ENCODE measurements at regions not wholly inside any gene's neighbourhood (a gene's known extent, or its start where the extent isn't known, plus 50 kb on each side); places are given as distances from the start of the nearest gene placed in this dataset.

DNA sequence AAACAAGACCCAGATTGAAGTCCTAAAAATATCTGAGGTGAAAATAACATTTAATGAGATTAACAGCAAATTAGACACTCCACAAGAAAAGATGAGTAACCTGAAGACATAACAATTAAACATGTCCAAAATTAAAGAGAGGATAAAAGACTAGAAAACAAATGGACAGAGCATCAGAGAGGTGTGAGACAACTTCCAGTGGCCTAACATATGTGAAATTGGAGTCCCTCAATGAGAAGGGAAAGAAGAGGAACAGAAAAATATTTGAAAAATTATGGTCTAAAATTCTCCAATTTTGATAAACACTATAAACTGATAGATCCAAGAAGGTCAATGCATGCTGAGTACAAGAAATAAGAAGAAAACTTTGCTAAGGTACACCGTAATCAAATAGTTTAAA is 151.9 kb downstream of the KITLG start:
- in situ Hi-C loops (cut with MboI) (no loop called here), intact Hi-C loops (cut with micrococcal nuclease; ENCODE audit: unreplicated experiment) (no loop called here)
- no peaks in the 10 kb centered on the region for H4K20me1 ChIP-seq (ENCODE audit: control insufficient read depth, insufficient read depth)
- no peaks in the 10 kb centered on the region for H3K79me2 ChIP-seq (ENCODE audit: control insufficient read depth, insufficient read depth, low read length)
- no peak overlapping the region for H2AFZ ChIP-seq (ENCODE audit: control insufficient read depth, low read depth, low read length)
- no peaks in the 10 kb centered on the region for H3K9me3 ChIP-seq (replicated peaks; ENCODE audit: control insufficient read depth, insufficient read depth, low read length)
- ChIA-PET SMC1A (ENCODE audit: uncharacterized antibody, unreplicated experiment) (no interaction called here), CTCF (interaction anchor here (0.6 kb wide), 1 partner anchor 232 kb away, joined by 3 read pairs; no protein-coding TSS in a partner anchor), POLR2A (no interaction called here), RAD21 (ENCODE audit: unreplicated experiment) (no interaction called here)
- no peak for DNase-seq (ENCODE audit: low read depth, low spot score)
- WGBS (ENCODE audit: insufficient coverage, insufficient replicate concordance, low lambda C conversion rate, missing lambda C conversion rate): 86% methylated on average over 1 of the region's 1 CpG
- no peak overlapping the region for H3K9ac ChIP-seq (ENCODE audit: control insufficient read depth, insufficient read depth, low read length)
- no peak overlapping the region for H3K4me2 ChIP-seq (ENCODE audit: control insufficient read depth, insufficient read depth)
- 0 out of 2 replicates have a peak, but pooled peaks cover 5% of the 10 kb centered on the region for H3K4me1 ChIP-seq (ENCODE audit: control insufficient read depth, insufficient read depth, low read length)
- H3K27me3 ChIP-seq (replicated peaks in 1 of 2; ENCODE audit: control insufficient read depth in 2 of 2, insufficient read depth in 2 of 2, low read length in 1 of 2): no peaks in the 10 kb centered on the region
- no peak for TF ChIP-seq HCFC1 (IDR thresholded peaks at IDR 0.05; ENCODE audit: low read length)
- TF ChIP-seq FOXM1 (IDR thresholded peaks at IDR 0.05; ENCODE audit: low read depth, low read length): no peak
- no peak for TF ChIP-seq ATF7 (IDR thresholded peaks at IDR 0.05; ENCODE audit: low read depth)
- no peak for TF ChIP-seq NR2C1 (IDR thresholded peaks at IDR 0.05)
- TF ChIP-seq, protein P1, sequence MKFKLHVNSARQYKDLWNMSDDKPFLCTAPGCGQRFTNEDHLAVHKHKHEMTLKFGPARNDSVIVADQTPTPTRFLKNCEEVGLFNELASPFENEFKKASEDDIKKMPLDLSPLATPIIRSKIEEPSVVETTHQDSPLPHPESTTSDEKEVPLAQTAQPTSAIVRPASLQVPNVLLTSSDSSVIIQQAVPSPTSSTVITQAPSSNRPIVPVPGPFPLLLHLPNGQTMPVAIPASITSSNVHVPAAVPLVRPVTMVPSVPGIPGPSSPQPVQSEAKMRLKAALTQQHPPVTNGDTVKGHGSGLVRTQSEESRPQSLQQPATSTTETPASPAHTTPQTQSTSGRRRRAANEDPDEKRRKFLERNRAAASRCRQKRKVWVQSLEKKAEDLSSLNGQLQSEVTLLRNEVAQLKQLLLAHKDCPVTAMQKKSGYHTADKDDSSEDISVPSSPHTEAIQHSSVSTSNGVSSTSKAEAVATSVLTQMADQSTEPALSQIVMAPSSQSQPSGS (IDR thresholded peaks at IDR 0.05; ENCODE audit: low read length): no peak
- TF ChIP-seq ZNF24 (IDR thresholded peaks at IDR 0.05): no peak
- no peak for TF ChIP-seq MTA2 (IDR thresholded peaks at IDR 0.05; ENCODE audit: low read depth)
- TF ChIP-seq ZNF217 (IDR thresholded peaks at IDR 0.05): no peak
- TF ChIP-seq SREBF1 (IDR thresholded peaks at IDR 0.05; ENCODE audit: low read length): no peak
- TF ChIP-seq TCF7 (IDR thresholded peaks at IDR 0.05; ENCODE audit: borderline replicate concordance): no peak
- TF ChIP-seq, protein P2, sequence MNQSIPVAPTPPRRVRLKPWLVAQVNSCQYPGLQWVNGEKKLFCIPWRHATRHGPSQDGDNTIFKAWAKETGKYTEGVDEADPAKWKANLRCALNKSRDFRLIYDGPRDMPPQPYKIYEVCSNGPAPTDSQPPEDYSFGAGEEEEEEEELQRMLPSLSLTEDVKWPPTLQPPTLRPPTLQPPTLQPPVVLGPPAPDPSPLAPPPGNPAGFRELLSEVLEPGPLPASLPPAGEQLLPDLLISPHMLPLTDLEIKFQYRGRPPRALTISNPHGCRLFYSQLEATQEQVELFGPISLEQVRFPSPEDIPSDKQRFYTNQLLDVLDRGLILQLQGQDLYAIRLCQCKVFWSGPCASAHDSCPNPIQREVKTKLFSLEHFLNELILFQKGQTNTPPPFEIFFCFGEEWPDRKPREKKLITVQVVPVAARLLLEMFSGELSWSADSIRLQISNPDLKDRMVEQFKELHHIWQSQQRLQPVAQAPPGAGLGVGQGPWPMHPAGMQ (IDR thresholded peaks at IDR 0.05; ENCODE audit: borderline replicate concordance): no peak
- TF ChIP-seq, protein P3, sequence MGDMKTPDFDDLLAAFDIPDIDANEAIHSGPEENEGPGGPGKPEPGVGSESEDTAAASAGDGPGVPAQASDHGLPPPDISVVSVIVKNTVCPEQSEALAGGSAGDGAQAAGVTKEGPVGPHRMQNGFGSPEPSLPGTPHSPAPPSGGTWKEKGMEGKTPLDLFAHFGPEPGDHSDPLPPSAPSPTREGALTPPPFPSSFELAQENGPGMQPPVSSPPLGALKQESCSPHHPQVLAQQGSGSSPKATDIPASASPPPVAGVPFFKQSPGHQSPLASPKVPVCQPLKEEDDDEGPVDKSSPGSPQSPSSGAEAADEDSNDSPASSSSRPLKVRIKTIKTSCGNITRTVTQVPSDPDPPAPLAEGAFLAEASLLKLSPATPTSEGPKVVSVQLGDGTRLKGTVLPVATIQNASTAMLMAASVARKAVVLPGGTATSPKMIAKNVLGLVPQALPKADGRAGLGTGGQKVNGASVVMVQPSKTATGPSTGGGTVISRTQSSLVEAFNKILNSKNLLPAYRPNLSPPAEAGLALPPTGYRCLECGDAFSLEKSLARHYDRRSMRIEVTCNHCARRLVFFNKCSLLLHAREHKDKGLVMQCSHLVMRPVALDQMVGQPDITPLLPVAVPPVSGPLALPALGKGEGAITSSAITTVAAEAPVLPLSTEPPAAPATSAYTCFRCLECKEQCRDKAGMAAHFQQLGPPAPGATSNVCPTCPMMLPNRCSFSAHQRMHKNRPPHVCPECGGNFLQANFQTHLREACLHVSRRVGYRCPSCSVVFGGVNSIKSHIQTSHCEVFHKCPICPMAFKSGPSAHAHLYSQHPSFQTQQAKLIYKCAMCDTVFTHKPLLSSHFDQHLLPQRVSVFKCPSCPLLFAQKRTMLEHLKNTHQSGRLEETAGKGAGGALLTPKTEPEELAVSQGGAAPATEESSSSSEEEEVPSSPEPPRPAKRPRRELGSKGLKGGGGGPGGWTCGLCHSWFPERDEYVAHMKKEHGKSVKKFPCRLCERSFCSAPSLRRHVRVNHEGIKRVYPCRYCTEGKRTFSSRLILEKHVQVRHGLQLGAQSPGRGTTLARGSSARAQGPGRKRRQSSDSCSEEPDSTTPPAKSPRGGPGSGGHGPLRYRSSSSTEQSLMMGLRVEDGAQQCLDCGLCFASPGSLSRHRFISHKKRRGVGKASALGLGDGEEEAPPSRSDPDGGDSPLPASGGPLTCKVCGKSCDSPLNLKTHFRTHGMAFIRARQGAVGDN (IDR thresholded peaks at IDR 0.05): no peak
- TF ChIP-seq SREBF2 (IDR thresholded peaks at IDR 0.05; ENCODE audit: low read length): no peak
- TF ChIP-seq MEF2B (IDR thresholded peaks at IDR 0.05; ENCODE audit: partially characterized antibody, poor library complexity, severe bottlenecking): no peak
- TF ChIP-seq TCF3 (IDR thresholded peaks at IDR 0.05; ENCODE audit: borderline replicate concordance, insufficient read depth, low read depth, low read length): no peak
- TF ChIP-seq, protein P4, sequence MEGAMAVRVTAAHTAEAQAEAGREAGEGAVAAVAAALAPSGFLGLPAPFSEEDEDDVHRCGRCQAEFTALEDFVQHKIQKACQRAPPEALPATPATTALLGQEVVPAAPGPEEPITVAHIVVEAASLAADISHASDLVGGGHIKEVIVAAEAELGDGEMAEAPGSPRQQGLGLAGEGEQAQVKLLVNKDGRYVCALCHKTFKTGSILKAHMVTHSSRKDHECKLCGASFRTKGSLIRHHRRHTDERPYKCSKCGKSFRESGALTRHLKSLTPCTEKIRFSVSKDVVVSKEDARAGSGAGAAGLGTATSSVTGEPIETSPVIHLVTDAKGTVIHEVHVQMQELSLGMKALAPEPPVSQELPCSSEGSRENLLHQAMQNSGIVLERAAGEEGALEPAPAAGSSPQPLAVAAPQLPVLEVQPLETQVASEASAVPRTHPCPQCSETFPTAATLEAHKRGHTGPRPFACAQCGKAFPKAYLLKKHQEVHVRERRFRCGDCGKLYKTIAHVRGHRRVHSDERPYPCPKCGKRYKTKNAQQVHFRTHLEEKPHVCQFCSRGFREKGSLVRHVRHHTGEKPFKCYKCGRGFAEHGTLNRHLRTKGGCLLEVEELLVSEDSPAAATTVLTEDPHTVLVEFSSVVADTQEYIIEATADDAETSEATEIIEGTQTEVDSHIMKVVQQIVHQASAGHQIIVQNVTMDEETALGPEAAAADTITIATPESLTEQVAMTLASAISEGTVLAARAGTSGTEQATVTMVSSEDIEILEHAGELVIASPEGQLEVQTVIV (IDR thresholded peaks at IDR 0.05; ENCODE audit: borderline replicate concordance, partially characterized antibody): no peak
- BruUV-seq (replicated peaks): no TSS peak
- H3K36me3 ChIP-seq (ENCODE audit: control insufficient read depth in 2 of 2, insufficient read depth in 2 of 2, low read length in 1 of 2): no peaks in the 10 kb centered on the region
- H3K4me3 ChIP-seq: no peak overlapping the region
- ATAC-seq: no peak
- H3K27ac ChIP-seq (ENCODE audit: control insufficient read depth, insufficient read depth): no peak overlapping the region
- no peak for FAIRE-seq
